ENCODE measurements at regions not wholly inside any gene's neighbourhood (a gene's known extent, or its start where the extent isn't known, plus 50 kb on each side); places are given as distances from the start of the nearest gene placed in this dataset.
"Not testable (repeated sequence)": the region's sequence is repeated elsewhere in the genome, so short reads cannot be mapped to it uniquely, and the experiment has no call there.

- DNase-seq (ENCODE audit: low read depth), result no peak
Measured at GRCh38 chr13:67943116-67943515, 713.0 kb upstream of the PCDH9 start.

GRCh38 chr13:67935626-67936025 lies 705.5 kb upstream of the PCDH9 start:
- no peak for DNase-seq (ENCODE audit: low read depth)

- no peak for DNase-seq (ENCODE audit: low read depth)
Measured at GRCh38 chr13:67934617-67935330, 704.6 kb upstream of the PCDH9 start.

DNA sequence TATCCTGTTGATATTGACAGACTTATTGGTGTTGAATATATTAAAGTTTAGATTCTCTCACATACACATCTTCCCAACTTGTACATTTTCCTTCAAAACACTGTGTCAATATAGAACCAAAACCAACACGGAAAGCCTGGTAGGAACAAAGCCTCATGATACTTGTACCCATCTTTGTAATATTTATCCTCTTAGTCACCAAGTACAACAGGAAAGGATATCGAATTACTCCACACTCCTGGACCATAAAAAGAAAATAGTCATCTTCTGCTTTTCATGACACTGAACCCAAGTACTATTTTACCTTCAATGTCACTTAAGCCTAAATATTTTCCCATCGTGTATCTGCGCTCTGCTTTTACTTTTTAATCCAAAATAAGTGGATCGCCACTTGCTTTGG lies 702.9 kb upstream of the PCDH9 start:
- DNase-seq (ENCODE audit: low read depth), result no peak

GRCh38 chr13:67917291-67917987 lies 687.3 kb upstream of the PCDH9 start:
- no peak for DNase-seq (ENCODE audit: low read depth)

DNA sequence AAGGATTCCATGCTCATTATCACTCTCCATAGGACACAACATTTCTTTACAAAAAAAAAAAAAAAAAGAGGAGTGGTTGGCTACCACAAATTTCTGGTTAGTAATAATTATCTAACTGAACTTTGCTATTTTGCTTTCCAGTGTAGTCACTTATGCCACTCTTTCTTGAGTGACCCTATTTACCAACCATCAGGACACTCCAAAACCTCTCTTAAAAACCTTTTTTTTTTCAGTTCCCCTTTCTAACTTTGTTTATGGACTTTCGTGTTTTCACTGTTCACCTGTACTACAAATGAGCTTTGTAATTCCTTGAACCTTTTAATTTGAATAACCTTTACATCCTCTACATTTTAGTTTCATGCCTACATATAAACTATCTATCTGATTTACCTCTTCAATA lies 686.5 kb upstream of the PCDH9 start:
- DNase-seq (ENCODE audit: low read depth), result no peak

DNA sequence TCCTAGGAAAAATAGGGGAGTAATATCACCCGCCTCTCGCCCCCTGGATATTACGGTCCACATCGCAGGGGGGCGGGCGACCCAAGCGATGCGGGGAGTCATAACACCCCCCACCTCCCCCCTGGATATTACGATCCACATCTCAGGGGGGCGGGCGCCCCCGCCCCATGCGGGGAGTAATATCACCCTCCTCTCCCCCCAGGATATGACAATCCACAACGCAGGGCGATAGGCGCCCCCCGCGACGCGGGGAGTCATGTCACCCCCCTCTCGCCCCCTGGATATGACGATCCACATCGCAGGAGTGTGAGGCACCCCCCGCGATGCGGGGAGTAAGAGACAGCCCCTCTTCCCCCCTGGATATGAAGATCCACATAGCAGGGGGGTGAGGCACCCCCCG lies 684.4 kb upstream of the PCDH9 start:
- no peak for DNase-seq (ENCODE audit: low read depth)

GRCh38 chr13:67902960-67903359 lies 672.8 kb upstream of the PCDH9 start:
- not testable (repeated sequence) for DNase-seq (ENCODE audit: low read depth)

- DNase-seq (ENCODE audit: low read depth), result no peak
Measured at GRCh38 chr13:67880916-67881315, 650.8 kb upstream of the PCDH9 start.

GRCh38 chr13:67878376-67878775 lies 648.2 kb upstream of the PCDH9 start:
- no peak for DNase-seq (ENCODE audit: low read depth)

DNA sequence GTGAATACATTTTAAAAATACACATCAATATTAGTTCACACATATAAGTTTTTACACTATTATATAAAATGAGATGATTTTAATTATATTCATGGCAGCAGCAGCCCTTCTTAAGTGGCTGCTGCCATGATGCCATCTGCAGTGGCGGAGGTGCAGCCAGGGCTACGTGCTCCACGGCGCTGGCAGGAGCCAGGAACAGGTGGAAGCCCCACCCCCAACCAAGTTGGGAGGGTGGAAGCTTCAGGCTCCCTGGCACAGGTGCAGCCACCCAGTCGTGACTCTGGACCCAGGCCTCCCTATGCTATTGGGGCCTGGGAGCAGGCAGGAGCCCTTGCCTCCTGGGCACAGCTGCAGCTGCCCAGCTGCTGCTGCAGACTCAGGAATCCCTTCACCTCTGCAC lies 646.9 kb upstream of the PCDH9 start:
- no peak for DNase-seq (ENCODE audit: low read depth)

DNA sequence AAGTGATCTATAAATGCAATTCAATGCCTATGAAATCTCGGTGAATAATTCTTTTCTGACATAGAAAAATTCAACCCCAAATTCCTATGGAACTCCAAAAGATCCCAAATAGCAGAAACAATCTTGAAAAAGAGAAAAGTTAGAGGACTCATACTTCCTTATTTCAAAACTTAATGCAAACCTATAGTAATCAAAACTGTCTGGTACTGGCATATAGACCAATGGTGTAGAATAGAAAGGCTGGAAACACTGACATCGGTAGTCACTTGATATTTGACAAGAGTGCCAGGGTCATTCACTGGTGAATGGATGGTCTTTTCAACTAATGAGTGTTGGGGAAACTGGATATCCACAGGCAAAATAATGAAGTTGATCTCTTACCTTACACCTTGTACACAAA lies 637.1 kb upstream of the PCDH9 start:
- no peak for DNase-seq (ENCODE audit: low read depth)

DNA sequence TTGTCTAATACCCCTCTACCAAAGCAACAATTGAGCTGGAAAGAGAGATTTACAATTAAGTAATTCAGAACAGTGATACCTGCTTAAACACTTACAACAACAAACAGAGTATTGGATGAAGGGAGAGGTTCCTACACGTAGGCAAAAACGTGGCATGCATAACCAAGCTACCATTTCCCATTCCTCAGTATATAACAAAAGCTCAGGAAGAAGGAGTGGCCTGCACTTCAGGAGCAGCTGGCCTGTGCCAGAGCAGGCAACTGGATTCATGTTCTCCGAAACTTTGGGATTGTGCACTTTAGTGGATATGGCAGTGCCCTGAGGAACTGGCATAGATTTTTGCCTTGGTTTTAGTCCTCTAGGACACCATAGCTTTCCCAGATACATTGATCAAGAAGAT lies 630.2 kb upstream of the PCDH9 start:
- no peak for DNase-seq (ENCODE audit: low read depth)

DNA sequence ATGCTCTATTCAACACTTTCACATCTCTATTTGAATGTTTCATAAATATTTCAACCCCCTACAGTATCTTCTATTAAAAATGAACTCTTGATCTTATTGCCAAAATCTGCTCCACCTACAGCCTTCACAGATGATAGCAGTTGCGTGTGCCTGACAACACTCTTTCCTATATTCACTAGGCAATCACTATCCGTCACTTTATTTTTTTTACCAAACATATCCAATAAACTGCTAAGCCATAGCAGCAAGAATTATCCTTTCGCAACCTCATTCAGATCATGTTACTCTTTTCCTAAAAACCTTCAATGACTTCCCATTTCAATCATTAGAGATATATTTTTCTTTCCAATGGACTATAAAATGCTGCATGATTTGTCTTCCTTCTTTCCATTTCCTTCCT lies 629.8 kb upstream of the PCDH9 start:
- no peak for DNase-seq (ENCODE audit: low read depth)

- no peak for DNase-seq (ENCODE audit: low read depth)
Measured at GRCh38 chr13:67857581-67858310, 627.6 kb upstream of the PCDH9 start.

GRCh38 chr13:67856955-67857354 lies 626.8 kb upstream of the PCDH9 start:
- DNase-seq (ENCODE audit: low read depth), result no peak

DNA sequence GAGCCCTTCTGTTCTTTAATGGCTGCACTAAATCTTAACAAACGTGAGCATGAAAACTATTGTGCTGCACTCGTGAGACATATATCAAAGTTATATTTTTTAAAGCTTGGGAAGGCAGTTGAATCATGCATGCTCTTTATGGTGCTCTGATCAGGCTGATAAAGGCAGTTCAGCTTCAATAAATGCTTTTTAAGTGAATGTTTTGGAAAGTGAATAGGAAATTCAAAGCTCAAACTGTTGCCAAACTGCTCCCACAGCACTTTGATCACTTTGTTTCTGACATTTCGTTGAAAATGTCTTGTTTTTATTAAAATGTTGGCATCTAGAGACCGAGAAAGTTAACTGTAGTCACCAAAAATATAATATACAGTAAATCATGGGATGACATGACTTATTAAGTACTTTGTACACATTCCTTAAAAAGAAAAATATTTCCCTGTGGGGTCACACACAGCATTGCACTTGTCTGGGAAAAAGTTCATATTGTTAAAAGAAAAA lies 625.7 kb upstream of the PCDH9 start:
- DNase-seq (ENCODE audit: low read depth), result no peak

- no peak for DNase-seq (ENCODE audit: low read depth)
Measured at GRCh38 chr13:67854990-67855389, 624.9 kb upstream of the PCDH9 start.

- no peak for DNase-seq (ENCODE audit: low read depth)
Measured at GRCh38 chr13:67844574-67844973, 614.4 kb upstream of the PCDH9 start.

GRCh38 chr13:67841071-67841470 lies 610.9 kb upstream of the PCDH9 start:
- DNase-seq (ENCODE audit: low read depth), result no peak

DNA sequence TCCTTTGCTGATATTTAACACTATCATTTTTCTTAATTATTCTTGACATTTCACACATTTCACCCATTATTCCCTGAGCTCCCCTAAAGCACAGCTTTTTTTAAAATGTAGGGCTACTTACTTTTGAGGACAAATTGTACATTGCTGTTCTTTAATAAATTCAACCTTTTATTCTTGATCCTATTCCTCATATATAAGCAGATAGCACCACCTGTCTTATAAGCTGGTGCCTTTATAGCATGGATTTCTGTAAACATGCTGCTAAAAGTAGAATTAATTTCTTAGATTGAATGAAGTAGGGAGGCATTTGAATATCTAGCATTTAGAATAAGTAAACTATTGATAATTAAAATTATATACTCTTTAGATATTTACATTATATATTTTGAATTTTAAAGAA lies 603.4 kb upstream of the PCDH9 start:
- DNase-seq (ENCODE audit: low read depth), result no peak

- no peak for DNase-seq (ENCODE audit: low read depth)
Measured at GRCh38 chr13:67829641-67830040, 599.5 kb upstream of the PCDH9 start.

DNA sequence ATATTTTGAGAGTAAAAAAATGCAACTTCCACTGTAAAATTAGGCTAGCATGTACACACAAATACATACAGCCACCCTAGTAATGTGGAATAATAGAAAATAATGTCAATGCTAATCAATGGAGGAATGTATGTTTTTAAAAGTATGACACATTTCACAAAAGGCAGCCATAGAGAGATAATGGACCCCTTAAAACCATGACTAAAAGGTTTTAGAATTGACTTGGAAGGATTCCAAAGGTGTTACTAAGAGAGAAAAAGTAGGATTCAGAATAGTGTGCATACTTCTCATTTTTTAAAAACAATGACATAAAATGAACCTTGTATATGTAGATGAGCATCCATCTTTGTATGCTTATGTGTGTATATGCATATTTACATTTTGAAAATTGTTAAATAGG lies 597.9 kb upstream of the PCDH9 start:
- no peak for DNase-seq (ENCODE audit: low read depth)
